NCI-H1048 (cell line): ENCODE measurements at regions not wholly inside any gene's neighbourhood (a gene's known extent, or its start where the extent isn't known, plus 50 kb on each side); places are given as distances from the start of the nearest gene placed in this dataset.

Experiments
- DNase-seq: peaks from one replicate; lab custom pipeline; 2025; lab: John Stamatoyannopoulos, UW

GRCh38 chr11:103624708-103625623 is 411.5 kb upstream of the DDI1 start:
- DNase-seq, result no peak

GRCh38 chr11:103625624-103625965 is 410.8 kb upstream of the DDI1 start:
- DNase-seq, result no peak

GRCh38 chr11:103628121-103628520 is 408.3 kb upstream of the DDI1 start:
- no peak for DNase-seq

- no peak for DNase-seq
Measured at GRCh38 chr11:103631841-103632240, 404.6 kb upstream of the DDI1 start.

GRCh38 chr11:103633068-103633788 is 403.2 kb upstream of the DDI1 start:
- no peak for DNase-seq

- no peak for DNase-seq
Measured at GRCh38 chr11:103633819-103634590, 402.4 kb upstream of the DDI1 start.

GRCh38 chr11:103636232-103636631 is 400.2 kb upstream of the DDI1 start:
- DNase-seq, result no peak

GRCh38 chr11:103637295-103637694 is 399.1 kb upstream of the DDI1 start:
- no peak for DNase-seq

GRCh38 chr11:103637831-103638230 is 398.6 kb upstream of the DDI1 start:
- no peak for DNase-seq

GRCh38 chr11:103644676-103645075 is 391.8 kb upstream of the DDI1 start:
- DNase-seq, result no peak

- no peak for DNase-seq
Measured at GRCh38 chr11:103648054-103648453, 388.4 kb upstream of the DDI1 start.

GRCh38 chr11:103648670-103649400 is 387.6 kb upstream of the DDI1 start:
- DNase-seq, result no peak

GRCh38 chr11:103649401-103649895 is 387.0 kb upstream of the DDI1 start:
- DNase-seq, result no peak

- no peak for DNase-seq
Measured at GRCh38 chr11:103650330-103650729, 386.1 kb upstream of the DDI1 start.

- no peak for DNase-seq
Measured at GRCh38 chr11:103651341-103651998, 385.0 kb upstream of the DDI1 start.

- DNase-seq, result no peak
Measured at GRCh38 chr11:103652013-103652412, 384.4 kb upstream of the DDI1 start.

- no peak for DNase-seq
Measured at GRCh38 chr11:103656382-103656781, 380.1 kb upstream of the DDI1 start.

GRCh38 chr11:103659206-103659618 is 377.2 kb upstream of the DDI1 start:
- DNase-seq, result no peak

- DNase-seq, result no peak
Measured at GRCh38 chr11:103659743-103660142, 376.7 kb upstream of the DDI1 start.

GRCh38 chr11:103661185-103661584 is 375.3 kb upstream of the DDI1 start:
- no peak for DNase-seq

- DNase-seq, result no peak
Measured at GRCh38 chr11:103661991-103662390, 374.4 kb upstream of the DDI1 start.
